K562 (cell line): ENCODE measurements at regions not wholly inside any gene's neighbourhood (a gene's known extent, or its start where the extent isn't known, plus 50 kb on each side); places are given as distances from the start of the nearest gene placed in this dataset.

Experiments used
- ATAC-seq: fragments of 200-7000 bp; cut with Tn5 transposase; 3 replicates; pipeline ENCODE4 v1.9.1; 2020; ENCODE audit warnings: moderate library complexity
- BruUV-seq: library from RNA; stranded (reverse); fragments of 400-500 nt; replicated peaks from 2 replicates; lab custom pipeline; 2021; lab: Mats Ljungman, UMichigan
- CTCF ChIA-PET: fragments of 300-600 bp; formaldehyde crosslinking; extraction: SDS; loops from one replicate; lab custom pipeline; 2021; ENCODE audit warnings: low intra/inter-chr PET ratio; lab: Yijun Ruan, JAX
- POLR2A ChIA-PET: fragments of 300-600, 350-650 bp; sonication (Branson Sonifier 250); formaldehyde crosslinking; extraction: SDS; loops from one replicate; lab custom pipeline; 2021; ENCODE audit warnings: antibody characterized with exemption, inconsistent platforms; lab: Yijun Ruan, JAX
- DNase-seq, 4 experiments: peaks; one replicate each; pipeline versions ENCODE4 v3.0.0 to v3.0.0-alpha.2; 2011 to 2018; ENCODE audit warnings: low spot score in 3 of 4, mixed read lengths in 3 of 4; ENCODE audit errors: extremely low read depth in 1 of 4
- FAIRE-seq: peaks from 2 replicates; lab custom pipeline; 2011; peaks lifted over from hg19 to GRCh38; lab: Jason Lieb, UNC
- H2AFZ ChIP-seq: 2 replicates; pipeline ENCODE4 v1.6.0; 2011; ENCODE audit warnings: low read depth, low read length, control low read depth, inconsistent platforms
- H3K27ac ChIP-seq: fragments of 200-600 bp; 3 replicates; pipeline ENCODE4 v1.8.0; 2011; ENCODE audit warnings: low read depth, mild to moderate bottlenecking, control low read depth, inconsistent platforms, low read length, moderate library complexity, mixed read lengths; ENCODE audit errors: extremely low read depth
- H3K27me3 ChIP-seq, 2 experiments: fragments of 300-600 bp in 1 of 2; 2 replicates in 1 of 2; 3 replicates in 1 of 2; pipeline versions ENCODE4 v1.6.0 to v1.8.0; 2011; ENCODE audit warnings: inconsistent platforms in 2 of 2, low read length in 2 of 2, mild to moderate bottlenecking in 1 of 2, mixed read lengths in 1 of 2, moderate library complexity in 1 of 2; ENCODE audit not compliant: control insufficient read depth in 2 of 2, insufficient read depth in 2 of 2
- H3K36me3 ChIP-seq: fragments of 300-600 bp; 3 replicates; pipeline ENCODE4 v1.8.0; 2011; ENCODE audit warnings: mild to moderate bottlenecking, low read length, inconsistent platforms; ENCODE audit not compliant: control insufficient read depth, insufficient read depth
- H3K4me1 ChIP-seq, 2 experiments: fragments of 200-600 bp in 1 of 2; replicated peaks in 1 of 2; 2 replicates in 1 of 2; 3 replicates in 1 of 2; pipeline versions ENCODE4 v1.5.1 to v1.8.0; 2011; ENCODE audit warnings: inconsistent platforms in 2 of 2, low read length in 2 of 2, mild to moderate bottlenecking in 1 of 2, mixed read lengths in 1 of 2, moderate library complexity in 1 of 2; ENCODE audit not compliant: control insufficient read depth in 2 of 2, insufficient read depth in 2 of 2
- H3K4me2 ChIP-seq: 2 replicates; pipeline ENCODE4 v1.6.1; 2011; ENCODE audit warnings: low read length, control low read depth, inconsistent platforms, mixed read lengths; ENCODE audit not compliant: insufficient read depth
- H3K4me3 ChIP-seq: fragments of 200-600 bp; sonication (generic), shearing (Covaris generic); 2 replicates; pipeline ENCODE4 v1.5.1; 2016; ENCODE audit warnings: control low read depth, inconsistent platforms
- H3K79me2 ChIP-seq: fragments of 200-600 bp; 3 replicates; pipeline ENCODE4 v1.8.0; 2011; ENCODE audit warnings: low read length, inconsistent platforms; ENCODE audit not compliant: control insufficient read depth, insufficient read depth
- H3K9ac ChIP-seq, 2 experiments: 2 replicates each; pipeline versions ENCODE4 v1.6.0 to v1.6.1; 2011; ENCODE audit warnings: low read depth in 2 of 2, low read length in 2 of 2, control low read depth in 1 of 2, inconsistent platforms in 1 of 2, mild to moderate bottlenecking in 1 of 2, mixed read lengths in 1 of 2; ENCODE audit not compliant: insufficient read depth in 1 of 2
- H3K9me1 ChIP-seq: one replicate; pipeline ENCODE4 v1.6.0; 2011; ENCODE audit warnings: inconsistent platforms, mild to moderate bottlenecking, low read length, moderate library complexity; ENCODE audit not compliant: control insufficient read depth, insufficient read depth
- H3K9me3 ChIP-seq: replicated peaks from 2 replicates; pipeline ENCODE4 v1.5.1; 2011; ENCODE audit warnings: low read depth, low read length, inconsistent platforms; ENCODE audit not compliant: control insufficient read depth, insufficient read depth
- H4K20me1 ChIP-seq: replicated peaks from 2 replicates; pipeline ENCODE4 v1.6.1; 2011; ENCODE audit warnings: low read length, inconsistent platforms, mixed read lengths; ENCODE audit not compliant: control insufficient read depth, insufficient read depth
- CBFB ChIP-seq: sonication (generic); formaldehyde crosslinking; IDR thresholded peaks from 2 replicates; pipeline ENCODE4 v1.4.0; 2020; ENCODE audit warnings: mild to moderate bottlenecking, missing genetic modification reagents
- CEBPZ ChIP-seq: fragments of 150-350 bp; IDR thresholded peaks from 2 replicates; pipeline ENCODE4 v1.6.1; 2014; ENCODE audit warnings: low read depth, mild to moderate bottlenecking, low read length, borderline replicate concordance
- CTCF ChIP-seq, 3 experiments: IDR thresholded peaks in 2 of 3; conservative IDR thresholded peaks in 1 of 3; 2 replicates each; pipeline ENCODE4 v1.5.1; 2011 to 2012; ENCODE audit warnings: low read length in 3 of 3, mild to moderate bottlenecking in 3 of 3, control low read depth in 2 of 3, improper control_type of control experiment in 1 of 3, inconsistent platforms in 1 of 3, low read depth in 1 of 3, mixed read lengths in 1 of 3, moderate library complexity in 1 of 3; ENCODE audit not compliant: insufficient read depth in 2 of 3
- GABPB2 ChIP-seq: fragments of 250-450 bp; sonication (Bioruptor Pico); conservative IDR thresholded peaks from 2 replicates; pipeline ENCODE4 v1.5.1; 2021; ENCODE audit warnings: mild to moderate bottlenecking
- NCOA6 ChIP-seq: fragments of 450-650 bp; IDR thresholded peaks from 2 replicates; pipeline ENCODE4 v1.6.1; 2017; ENCODE audit warnings: mild to moderate bottlenecking
- POLR2AphosphoS2 ChIP-seq: IDR thresholded peaks from 2 replicates; pipeline ENCODE4 v1.6.1; 2012; ENCODE audit warnings: low read length, improper control_type of control experiment
- RBM17 ChIP-seq: fragments of 200-400 bp; formaldehyde crosslinking; IDR thresholded peaks from 2 replicates; pipeline ENCODE4 v1.6.1; 2017; ENCODE audit warnings: low read depth, mild to moderate bottlenecking, low read length, borderline replicate concordance
- SIRT6 ChIP-seq: IDR thresholded peaks from one replicate; pipeline ENCODE4 v1.6.1; 2012; ENCODE audit warnings: low read depth, mild to moderate bottlenecking, control low read depth, inconsistent platforms, low read length, moderate library complexity
- STAG1 ChIP-seq: sonication (generic); formaldehyde crosslinking; IDR thresholded peaks from 2 replicates; pipeline ENCODE4 v1.5.0; 2020; ENCODE audit warnings: missing genetic modification reagents, borderline replicate concordance
- ZC3H11A ChIP-seq: IDR thresholded peaks from 2 replicates; pipeline ENCODE4 v1.6.1; 2012; ENCODE audit warnings: low read depth, low read length, improper control_type of control experiment
- ZNF717 ChIP-seq: fragments of 250-450 bp; sonication (Bioruptor Pico); IDR thresholded peaks from 2 replicates; pipeline ENCODE4 v1.5.0; 2021
- WGBS: fragments of 100-300 bp; shearing (Covaris generic); methylation state at CpG from one replicate; pipeline ENCODE4 v1.1.6; 2016; ENCODE audit warnings: low coverage, mixed read lengths; ENCODE audit not compliant: insufficient coverage; ENCODE audit errors: missing lambda C conversion rate; 5-methylcytosine and 5-hydroxymethylcytosine counted together
- in situ Hi-C: fragments of 300-500 bp; cut with MboI; formaldehyde crosslinking; loops from 4 replicates; pipeline ENCODE4 v1.15.0; 2018; ENCODE audit warnings: inconsistent platforms, mixed read lengths
- intact Hi-C: fragments of 100-400 bp; cut with micrococcal nuclease; formaldehyde crosslinking; loops from 2 replicates; pipeline ENCODE4 v1.14.2; 2022
- TF ChIP-seq, protein P1 (sequence below), 2 experiments: IDR thresholded peaks; 2 replicates each; pipeline ENCODE4 v1.6.1; 2011; ENCODE audit warnings: borderline replicate concordance in 1 of 2, control low read depth in 1 of 2, low read depth in 1 of 2, low read length in 1 of 2, mild to moderate bottlenecking in 1 of 2, mixed read lengths in 1 of 2, moderate library complexity in 1 of 2; ENCODE audit not compliant: insufficient read depth in 1 of 2, insufficient read length in 1 of 2, poor library complexity in 1 of 2, severe bottlenecking in 1 of 2; ENCODE audit errors: extremely low read depth in 1 of 2

GRCh38 chr1:88075813-88076212, 608.3 kb upstream of the PKN2 start (continued):
- TF ChIP-seq CEBPZ (no peak), STAG1 (CRISPR knock-in tag) (no peak), POLR2AphosphoS2 (no peak), CBFB (CRISPR knock-in tag) (no peak), NCOA6 (no peak), SIRT6 (no peak), RBM17 (no peak)

DNA sequence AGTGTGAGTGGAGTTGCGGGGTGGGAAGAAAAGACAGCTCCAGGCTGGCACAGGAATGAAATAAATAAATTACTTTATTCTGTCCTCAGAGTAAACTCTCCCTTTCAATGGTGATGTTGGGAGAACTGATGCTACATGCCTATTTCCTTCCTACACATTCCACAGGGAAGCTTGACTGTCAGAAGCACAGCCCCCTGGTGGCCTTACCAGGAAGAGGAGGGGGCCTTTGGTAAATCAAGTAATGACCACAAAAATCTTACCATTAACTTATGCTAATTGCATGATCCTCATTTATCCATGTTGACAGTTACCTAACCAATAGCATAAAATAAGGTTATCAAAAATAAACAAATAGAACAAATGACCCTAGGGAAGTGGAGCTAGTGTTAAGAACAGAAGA, 605.0 kb upstream of the PKN2 start:
- H3K9ac ChIP-seq: no peak overlapping the region
- H3K4me3 ChIP-seq: no peak overlapping the region
- no peak overlapping the region for H2AFZ ChIP-seq
- no peaks in the 10 kb centered on the region for H3K27me3 ChIP-seq
- ChIA-PET POLR2A (no interaction called here), CTCF (no interaction called here)
- intact Hi-C loops: no loop called here
- DNase-seq (peak in 1 of 4 experiments; percentile 8), FAIRE-seq (no peak), ATAC-seq (no peak)
- no peaks in the 10 kb centered on the region; the same call in 1 of the 2 replicates for H3K9me3 ChIP-seq
- in situ Hi-C loops: no loop called here
- TF ChIP-seq ZNF717 (CRISPR knock-in tag) (no peak), ZC3H11A (no peak), CTCF (IDR thresholded peaks at IDR 0.05 in 2 of 3, conservative IDR thresholded peaks at IDR 0.05 in 1 of 3; ENCODE audit: insufficient read depth in 2 of 3, low read depth in 1 of 3, low read length in 3 of 3) (0 out of 6 replicates have a peak, but pooled peaks of 1 of the 3 experiments have one; percentile 14), GABPB2 (CRISPR knock-in tag) (no peak)
- TF ChIP-seq, protein P1, sequence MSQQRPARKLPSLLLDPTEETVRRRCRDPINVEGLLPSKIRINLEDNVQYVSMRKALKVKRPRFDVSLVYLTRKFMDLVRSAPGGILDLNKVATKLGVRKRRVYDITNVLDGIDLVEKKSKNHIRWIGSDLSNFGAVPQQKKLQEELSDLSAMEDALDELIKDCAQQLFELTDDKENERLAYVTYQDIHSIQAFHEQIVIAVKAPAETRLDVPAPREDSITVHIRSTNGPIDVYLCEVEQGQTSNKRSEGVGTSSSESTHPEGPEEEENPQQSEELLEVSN (IDR thresholded peaks at IDR 0.05; ENCODE audit: borderline replicate concordance in 1 of 2, extremely low read depth in 1 of 2, insufficient read depth in 1 of 2, insufficient read length in 1 of 2, low read depth in 1 of 2, low read length in 1 of 2, poor library complexity in 1 of 2, severe bottlenecking in 1 of 2): no peak
- no peaks in the 10 kb centered on the region for H3K79me2 ChIP-seq
- H3K4me2 ChIP-seq: no peak overlapping the region
- 0% methylated on average over 1 of the region's 1 CpG for WGBS
- no peaks in the 10 kb centered on the region for H3K36me3 ChIP-seq
- no TSS peak for BruUV-seq
- H4K20me1 ChIP-seq: no peaks in the 10 kb centered on the region
- H3K9me1 ChIP-seq: no peaks in the 10 kb centered on the region
- H3K27ac ChIP-seq: no peak overlapping the region
- no peaks in the 10 kb centered on the region for H3K4me1 ChIP-seq
